ENCODE measurements at regions not wholly inside any gene's neighbourhood (a gene's known extent, or its start where the extent isn't known, plus 50 kb on each side); places are given as distances from the start of the nearest gene placed in this dataset.
"Not testable (repeated sequence)": the region's sequence is repeated elsewhere in the genome, so short reads cannot be mapped to it uniquely, and the experiment has no call there.

- DNase-seq (ENCODE audit: low spot score) = no peak
- FAIRE-seq = no peak
These were observed 448.6 kb downstream of the ZIC3 start for GRCh38 chrX:138014577-138014976.

- DNase-seq (ENCODE audit: low spot score) = no peak
- no peak for FAIRE-seq
These were observed 452.3 kb downstream of the ZIC3 start for GRCh38 chrX:138018145-138018799.

GRCh38 chrX:138020941-138021340 is 455.0 kb downstream of the ZIC3 start:
- DNase-seq (ENCODE audit: low spot score) (no peak), FAIRE-seq (no peak)

- DNase-seq (ENCODE audit: low spot score) (peak; percentile 4), FAIRE-seq (no peak)
These were observed 460.3 kb downstream of the ZIC3 start for GRCh38 chrX:138026211-138026610.

GRCh38 chrX:138031715-138032114 is 465.8 kb downstream of the ZIC3 start:
- no peak for FAIRE-seq
- DNase-seq (ENCODE audit: low spot score) = no peak

GRCh38 chrX:138034136-138034535 is 468.2 kb downstream of the ZIC3 start:
- FAIRE-seq (no peak), DNase-seq (ENCODE audit: low spot score) (no peak)

GRCh38 chrX:138037548-138037947 is 471.6 kb downstream of the ZIC3 start:
- no peak for FAIRE-seq
- no peak for DNase-seq (ENCODE audit: low spot score)

GRCh38 chrX:138057883-138058282 is 492.0 kb downstream of the ZIC3 start:
- no peak for FAIRE-seq
- no peak for DNase-seq (ENCODE audit: low spot score)

- DNase-seq (ENCODE audit: low spot score) = no peak
- no peak for FAIRE-seq
These were observed 493.0 kb downstream of the ZIC3 start for GRCh38 chrX:138058931-138059330.

GRCh38 chrX:138067415-138067814 is 501.5 kb downstream of the ZIC3 start:
- no peak for DNase-seq (ENCODE audit: low spot score)
- no peak for FAIRE-seq

- DNase-seq (ENCODE audit: low spot score) = no peak
- FAIRE-seq = no peak
These were observed 507.7 kb downstream of the ZIC3 start for GRCh38 chrX:138073626-138074025.

- DNase-seq (ENCODE audit: low spot score) (no peak), FAIRE-seq (no peak)
These were observed 516.3 kb downstream of the ZIC3 start for GRCh38 chrX:138082251-138082650.

GRCh38 chrX:138082896-138083295 is 517.0 kb downstream of the ZIC3 start:
- DNase-seq (ENCODE audit: low spot score) (no peak), FAIRE-seq (no peak)

GRCh38 chrX:138110910-138111309 is 545.0 kb downstream of the ZIC3 start:
- FAIRE-seq; DNase-seq (ENCODE audit: low spot score): not testable (repeated sequence)

- FAIRE-seq (no peak), DNase-seq (ENCODE audit: low spot score) (peak; percentile 27)
These were observed 561.4 kb downstream of the ZIC3 start for GRCh38 chrX:138127314-138127713.

GRCh38 chrX:138128027-138128671 is 562.2 kb downstream of the ZIC3 start:
- FAIRE-seq (no peak), DNase-seq (ENCODE audit: low spot score) (peak; percentile 8)

- DNase-seq (ENCODE audit: low spot score) = peak; percentile 1
These were observed 560.8 kb downstream of the FGF13 start for GRCh38 chrX:138150709-138151108.

GRCh38 chrX:138157850-138158249 is 553.7 kb downstream of the FGF13 start:
- FAIRE-seq = no peak
- no peak for DNase-seq (ENCODE audit: low spot score)

More at GRCh38 chrX:138150709-138151108, 560.8 kb downstream of the FGF13 start:
- no peak for FAIRE-seq

- no peak for DNase-seq (ENCODE audit: low spot score)
- no peak for FAIRE-seq
These were observed 519.5 kb downstream of the FGF13 start for GRCh38 chrX:138191998-138192397.

GRCh38 chrX:138229718-138230117 is 481.8 kb downstream of the FGF13 start:
- no peak for DNase-seq (ENCODE audit: low spot score)
- FAIRE-seq = no peak

GRCh38 chrX:138240266-138240665 is 471.3 kb downstream of the FGF13 start:
- DNase-seq (ENCODE audit: low spot score) (no peak), FAIRE-seq (no peak)

- no peak for FAIRE-seq
These were observed 457.5 kb downstream of the FGF13 start for GRCh38 chrX:138254001-138254400.

GRCh38 chrX:138255373-138255772 is 456.1 kb downstream of the FGF13 start:
- DNase-seq (ENCODE audit: low spot score) = no peak
- FAIRE-seq = no peak

More at GRCh38 chrX:138254001-138254400, 457.5 kb downstream of the FGF13 start:
- DNase-seq (ENCODE audit: low spot score) = no peak
